DMS 273 (cell line): ENCODE measurements at regions not wholly inside any gene's neighbourhood (a gene's known extent, or its start where the extent isn't known, plus 50 kb on each side); places are given as distances from the start of the nearest gene placed in this dataset.
A peak's percentile ranks its signal among the peaks of the same experiment; 100 is the strongest.

Experiments
- DNase-seq: peaks from one replicate; lab custom pipeline; 2025; ENCODE audit not compliant: unreplicated experiment; lab: John Stamatoyannopoulos, UW

- DNase-seq, result no peak
Measured at GRCh38 chr2:41865263-41865662, 182.6 kb upstream of the PKDCC start.

GRCh38 chr2:41867553-41867952, 180.3 kb upstream of the PKDCC start:
- DNase-seq, result no peak

GRCh38 chr2:41869542-41870264, 178.1 kb upstream of the PKDCC start:
- DNase-seq, result peak; percentile 84

- DNase-seq, result no peak
Measured at GRCh38 chr2:41870265-41870585, 177.6 kb upstream of the PKDCC start.

GRCh38 chr2:41871080-41871479, 176.7 kb upstream of the PKDCC start:
- no peak for DNase-seq

- no peak for DNase-seq
Measured at GRCh38 chr2:41872646-41873045, 175.2 kb upstream of the PKDCC start.

- peak; percentile 9 for DNase-seq
Measured at GRCh38 chr2:41873102-41874031, 174.5 kb upstream of the PKDCC start.

- DNase-seq, result no peak
Measured at GRCh38 chr2:41877114-41877678, 170.6 kb upstream of the PKDCC start.

GRCh38 chr2:41878056-41878455, 169.8 kb upstream of the PKDCC start:
- DNase-seq, result no peak

GRCh38 chr2:41878716-41879234, 169.0 kb upstream of the PKDCC start:
- no peak for DNase-seq

GRCh38 chr2:41879235-41879916, 168.4 kb upstream of the PKDCC start:
- no peak for DNase-seq

- no peak for DNase-seq
Measured at GRCh38 chr2:41880561-41881243, 167.1 kb upstream of the PKDCC start.

GRCh38 chr2:41881249-41881648, 166.6 kb upstream of the PKDCC start:
- DNase-seq, result no peak

GRCh38 chr2:41884718-41885117, 163.1 kb upstream of the PKDCC start:
- DNase-seq, result no peak

- no peak for DNase-seq
Measured at GRCh38 chr2:41886145-41886664, 161.6 kb upstream of the PKDCC start.

GRCh38 chr2:41886757-41887156, 161.1 kb upstream of the PKDCC start:
- DNase-seq, result no peak

GRCh38 chr2:41890341-41890740, 157.5 kb upstream of the PKDCC start:
- no peak for DNase-seq

- no peak for DNase-seq
Measured at GRCh38 chr2:41892476-41892875, 155.3 kb upstream of the PKDCC start.

- DNase-seq, result no peak
Measured at GRCh38 chr2:41894563-41895333, 153.1 kb upstream of the PKDCC start.

GRCh38 chr2:41895334-41895664, 152.5 kb upstream of the PKDCC start:
- DNase-seq, result no peak
